Parathyroid adenoma (tissue), 2 donors: ENCODE measurements at regions not wholly inside any gene's neighbourhood (a gene's known extent, or its start where the extent isn't known, plus 50 kb on each side); places are given as distances from the start of the nearest gene placed in this dataset.
A peak's percentile ranks its signal among the peaks of the same experiment; 100 is the strongest.

Experiments used
- H2AFZ ChIP-seq: fragments of 300-600 bp; sonication (generic); one replicate; pipeline ENCODE4 v1.7.0; 2017; ENCODE audit warnings: antibody characterized with exemption, mild to moderate bottlenecking
- H3K27ac ChIP-seq: fragments of 300-600 bp; sonication (generic); one replicate; pipeline ENCODE4 v1.7.0; 2017
- H3K27me3 ChIP-seq: fragments of 300-600 bp; sonication (generic); one replicate; pipeline ENCODE4 v1.7.0; 2017; ENCODE audit warnings: low read length; ENCODE audit not compliant: control insufficient read depth, insufficient read depth
- H3K36me3 ChIP-seq: fragments of 300-600 bp; sonication (generic); one replicate; pipeline ENCODE4 v1.7.0; 2017; ENCODE audit warnings: low read length; ENCODE audit not compliant: control insufficient read depth, insufficient read depth
- H3K4me1 ChIP-seq: fragments of 300-600 bp; sonication (generic); one replicate; pipeline ENCODE4 v1.7.0; 2017; ENCODE audit warnings: control low read depth
- H3K4me2 ChIP-seq: fragments of 300-600 bp; sonication (generic); one replicate; pipeline ENCODE4 v1.7.0; 2017; ENCODE audit warnings: low read length
- H3K4me3 ChIP-seq: fragments of 300-600 bp; sonication (generic); one replicate; pipeline ENCODE4 v1.7.0; 2017; ENCODE audit warnings: low read depth, low read length
- H3K79me2 ChIP-seq: fragments of 300-600 bp; sonication (generic); one replicate; pipeline ENCODE4 v1.7.0; 2017; ENCODE audit warnings: control low read depth
- H3K9ac ChIP-seq: fragments of 300-600 bp; sonication (generic); one replicate; pipeline ENCODE4 v1.7.0; 2017; ENCODE audit warnings: mild to moderate bottlenecking
- H3K9me3 ChIP-seq: fragments of 300-600 bp; sonication (generic); one replicate; pipeline ENCODE4 v1.7.0; 2017; ENCODE audit warnings: low read length; ENCODE audit not compliant: control insufficient read depth
- CTCF ChIP-seq: fragments of 300-600 bp; sonication (generic); IDR thresholded peaks from one replicate; pipeline ENCODE4 v1.7.0; 2017; ENCODE audit warnings: antibody characterized with exemption, mild to moderate bottlenecking
- donor health status: primary hyperparathyroidism.

GRCh38 chr5:124976086-124976485, 229.6 kb upstream of the ZNF608 start:
- Histone ChIP-seq H3K4me2 (no peak overlapping the region), H3K9ac (no peak overlapping the region), H3K36me3 (no peaks in the 10 kb centered on the region), H3K4me1 (no peaks in the 10 kb centered on the region), H2AFZ (no peak overlapping the region), H3K79me2 (no peaks in the 10 kb centered on the region), H3K4me3 (no peak overlapping the region), H3K27me3 (no peaks in the 10 kb centered on the region), H3K9me3 (no peaks in the 10 kb centered on the region), H3K27ac (no peak overlapping the region)
- TF ChIP-seq CTCF, result no peak

GRCh38 chr5:124979251-124979650, 232.8 kb upstream of the ZNF608 start:
- H3K4me2 ChIP-seq, result no peak overlapping the region
- no peaks in the 10 kb centered on the region for H3K36me3 ChIP-seq
- no peak overlapping the region for H3K27ac ChIP-seq
- H3K4me1 ChIP-seq, result no peaks in the 10 kb centered on the region
- no peaks in the 10 kb centered on the region for H3K79me2 ChIP-seq
- no peaks in the 10 kb centered on the region for H3K27me3 ChIP-seq
- TF ChIP-seq CTCF, result no peak
- H3K4me3 ChIP-seq, result no peak overlapping the region
- peak overlapping the region; percentile 56 for H2AFZ ChIP-seq
- no peaks in the 10 kb centered on the region for H3K9me3 ChIP-seq
- H3K9ac ChIP-seq, result no peak overlapping the region

- Histone ChIP-seq H3K9me3 (no peaks in the 10 kb centered on the region), H3K4me1 (no peaks in the 10 kb centered on the region), H3K9ac (no peak overlapping the region), H3K79me2 (no peaks in the 10 kb centered on the region), H3K4me3 (no peak overlapping the region), H3K36me3 (no peaks in the 10 kb centered on the region), H3K27ac (no peak overlapping the region), H3K27me3 (no peaks in the 10 kb centered on the region), H2AFZ (no peak overlapping the region), H3K4me2 (no peak overlapping the region)
- no peak for TF ChIP-seq CTCF
Observed at GRCh38 chr5:124980163-124980941, 233.9 kb upstream of the ZNF608 start.

GRCh38 chr5:124981901-124982300, 235.5 kb upstream of the ZNF608 start:
- H3K4me3 ChIP-seq, result no peak overlapping the region
- H3K27ac ChIP-seq, result no peak overlapping the region
- TF ChIP-seq CTCF, result no peak
- H3K9ac ChIP-seq, result no peak overlapping the region
- no peak overlapping the region for H3K4me2 ChIP-seq
- H2AFZ ChIP-seq, result no peak overlapping the region
- no peaks in the 10 kb centered on the region for H3K27me3 ChIP-seq
- H3K79me2 ChIP-seq, result no peaks in the 10 kb centered on the region
- H3K9me3 ChIP-seq, result no peaks in the 10 kb centered on the region
- H3K36me3 ChIP-seq, result no peaks in the 10 kb centered on the region
- no peaks in the 10 kb centered on the region for H3K4me1 ChIP-seq

- no peaks in the 10 kb centered on the region for H3K27me3 ChIP-seq
- no peak overlapping the region for H3K9ac ChIP-seq
- H2AFZ ChIP-seq, result no peak overlapping the region
- H3K9me3 ChIP-seq, result no peaks in the 10 kb centered on the region
- no peaks in the 10 kb centered on the region for H3K79me2 ChIP-seq
- H3K27ac ChIP-seq, result no peak overlapping the region
- no peaks in the 10 kb centered on the region for H3K4me1 ChIP-seq
- H3K36me3 ChIP-seq, result no peaks in the 10 kb centered on the region
- no peak overlapping the region for H3K4me3 ChIP-seq
- H3K4me2 ChIP-seq, result no peak overlapping the region
- no peak for TF ChIP-seq CTCF
Observed at GRCh38 chr5:124986170-124986569, 239.7 kb upstream of the ZNF608 start.
